A673 (cell line): ENCODE measurements at regions not wholly inside any gene's neighbourhood (a gene's known extent, or its start where the extent isn't known, plus 50 kb on each side); places are given as distances from the start of the nearest gene placed in this dataset.
"Not testable (repeated sequence)": the region's sequence is repeated elsewhere in the genome, so short reads cannot be mapped to it uniquely, and the experiment has no call there.

Source experiments
- BruUV-seq: library from RNA; stranded (reverse); fragments of 400-500 nt; replicated peaks from 2 replicates; lab custom pipeline; 2021; lab: Mats Ljungman, UMichigan
- CTCF ChIA-PET: fragments of 300-600 bp; sonication (Branson Sonifier 250); formaldehyde crosslinking; loops from one replicate; lab custom pipeline; 2022; ENCODE audit warnings: antibody characterized with exemption; lab: Charles Lee
- POLR2A ChIA-PET: fragments of 300-600 bp; sonication (Branson Sonifier 250); formaldehyde crosslinking; loops from one replicate; lab custom pipeline; 2022; ENCODE audit warnings: antibody characterized with exemption; ENCODE audit not compliant: low non-redundant PET; lab: Charles Lee
- DNase-seq: peaks from one replicate; pipeline ENCODE4 v3.0.0-alpha.2; 2015; ENCODE audit warnings: low spot score
- H3K27ac ChIP-seq: fragments of 200-600 bp; sonication (generic); 2 replicates; pipeline ENCODE4 v1.5.1; 2016; ENCODE audit warnings: mixed run types, low read depth, mild to moderate bottlenecking, mixed read lengths, antibody characterized with exemption, low read length; ENCODE audit not compliant: poor library complexity, severe bottlenecking
- H3K27me3 ChIP-seq: fragments of 200-600 bp; sonication (generic); replicated peaks from 2 replicates; pipeline ENCODE4 v1.6.1; 2017; ENCODE audit warnings: mixed run types, low read depth, mild to moderate bottlenecking, mixed read lengths, antibody characterized with exemption, low read length; ENCODE audit not compliant: insufficient read depth, poor library complexity
- H3K36me3 ChIP-seq: fragments of 200-600 bp; sonication (generic); 2 replicates; pipeline ENCODE4 v1.6.1; 2016; ENCODE audit warnings: mixed run types, mild to moderate bottlenecking, mixed read lengths, antibody characterized with exemption, low read length; ENCODE audit not compliant: insufficient read depth, poor library complexity, severe bottlenecking
- H3K4me1 ChIP-seq: fragments of 200-600 bp; sonication (generic); 2 replicates; pipeline ENCODE4 v1.6.1; 2017; ENCODE audit warnings: mixed run types, mild to moderate bottlenecking, mixed read lengths, antibody characterized with exemption, low read length; ENCODE audit not compliant: insufficient read depth, poor library complexity, severe bottlenecking
- H3K4me3 ChIP-seq: fragments of 200-600 bp; sonication (generic); 2 replicates; pipeline ENCODE4 v1.5.1; 2016; ENCODE audit warnings: low read depth, mixed run types, mild to moderate bottlenecking, mixed read lengths, low read length; ENCODE audit not compliant: poor library complexity, severe bottlenecking
- H3K9me3 ChIP-seq: fragments of 200-600 bp; sonication (generic); 2 replicates; pipeline ENCODE4 v1.6.1; 2016; ENCODE audit warnings: mixed run types, low read depth, mild to moderate bottlenecking, mixed read lengths, antibody characterized with exemption, low read length; ENCODE audit not compliant: poor library complexity, severe bottlenecking
- EZH2 ChIP-seq: fragments of 200-600 bp; sonication (generic); IDR thresholded peaks from 2 replicates; pipeline ENCODE4 v1.6.1; 2017; ENCODE audit warnings: borderline replicate concordance, low read depth, mild to moderate bottlenecking, mixed read lengths, antibody characterized with exemption, low read length; ENCODE audit not compliant: poor library complexity, severe bottlenecking
- intact Hi-C: fragments of 100-400 bp; cut with micrococcal nuclease; formaldehyde crosslinking; loops from one replicate; pipeline ENCODE4 v1.10.0; 2022; ENCODE audit not compliant: unreplicated experiment
- TF ChIP-seq, protein P1 (sequence below): fragments of 300-800, 200-600 bp; sonication (generic); conservative IDR thresholded peaks from 2 replicates; pipeline ENCODE4 v1.5.1; 2017; ENCODE audit warnings: low read depth, mild to moderate bottlenecking, antibody characterized with exemption, low read length, moderate library complexity, mixed read lengths

DNA sequence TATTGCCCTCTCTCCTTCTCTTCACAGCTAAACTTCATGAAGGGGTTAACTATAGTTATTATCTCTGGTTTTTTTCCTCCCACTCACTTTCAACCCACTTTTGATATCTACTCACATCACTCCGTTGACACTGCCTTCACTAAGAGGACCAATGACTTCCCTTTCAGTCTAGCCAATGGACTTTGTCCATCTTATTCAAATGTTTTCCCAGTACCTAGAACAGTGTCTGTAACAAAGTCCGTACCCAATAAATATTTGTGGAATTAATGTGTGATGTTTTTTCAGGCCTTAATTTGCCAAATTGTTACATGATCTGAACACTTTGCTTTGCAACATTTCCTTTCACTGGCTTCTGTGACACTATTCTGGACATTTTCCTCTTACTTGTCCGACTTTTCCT, 106.0 kb upstream of the AR start:
- Histone ChIP-seq H3K4me1 (no peaks in the 10 kb centered on the region), H3K27me3 (no peaks in the 10 kb centered on the region), H3K36me3 (no peaks in the 10 kb centered on the region), H3K27ac (no peak overlapping the region), H3K9me3 (peaks cover 12% of the 10 kb centered on the region), H3K4me3 (no peak overlapping the region)
- ChIA-PET CTCF (no interaction called here), POLR2A (no interaction called here)
- no peak for DNase-seq
- TF ChIP-seq, protein P1, sequence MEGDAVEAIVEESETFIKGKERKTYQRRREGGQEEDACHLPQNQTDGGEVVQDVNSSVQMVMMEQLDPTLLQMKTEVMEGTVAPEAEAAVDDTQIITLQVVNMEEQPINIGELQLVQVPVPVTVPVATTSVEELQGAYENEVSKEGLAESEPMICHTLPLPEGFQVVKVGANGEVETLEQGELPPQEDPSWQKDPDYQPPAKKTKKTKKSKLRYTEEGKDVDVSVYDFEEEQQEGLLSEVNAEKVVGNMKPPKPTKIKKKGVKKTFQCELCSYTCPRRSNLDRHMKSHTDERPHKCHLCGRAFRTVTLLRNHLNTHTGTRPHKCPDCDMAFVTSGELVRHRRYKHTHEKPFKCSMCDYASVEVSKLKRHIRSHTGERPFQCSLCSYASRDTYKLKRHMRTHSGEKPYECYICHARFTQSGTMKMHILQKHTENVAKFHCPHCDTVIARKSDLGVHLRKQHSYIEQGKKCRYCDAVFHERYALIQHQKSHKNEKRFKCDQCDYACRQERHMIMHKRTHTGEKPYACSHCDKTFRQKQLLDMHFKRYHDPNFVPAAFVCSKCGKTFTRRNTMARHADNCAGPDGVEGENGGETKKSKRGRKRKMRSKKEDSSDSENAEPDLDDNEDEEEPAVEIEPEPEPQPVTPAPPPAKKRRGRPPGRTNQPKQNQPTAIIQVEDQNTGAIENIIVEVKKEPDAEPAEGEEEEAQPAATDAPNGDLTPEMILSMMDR: no peak
- no peak for TF ChIP-seq EZH2
- intact Hi-C loops: no loop called here
- no TSS peak for BruUV-seq

GRCh38 chrX:67475259-67475658, 68.6 kb upstream of the AR start:
- intact Hi-C loops, DNase-seq, H3K9me3 ChIP-seq, H3K4me3 ChIP-seq, H3K27me3 ChIP-seq, POLR2A ChIA-PET, BruUV-seq, CTCF ChIA-PET, H3K4me1 ChIP-seq, H3K36me3 ChIP-seq, H3K27ac ChIP-seq: not testable (repeated sequence)

DNA sequence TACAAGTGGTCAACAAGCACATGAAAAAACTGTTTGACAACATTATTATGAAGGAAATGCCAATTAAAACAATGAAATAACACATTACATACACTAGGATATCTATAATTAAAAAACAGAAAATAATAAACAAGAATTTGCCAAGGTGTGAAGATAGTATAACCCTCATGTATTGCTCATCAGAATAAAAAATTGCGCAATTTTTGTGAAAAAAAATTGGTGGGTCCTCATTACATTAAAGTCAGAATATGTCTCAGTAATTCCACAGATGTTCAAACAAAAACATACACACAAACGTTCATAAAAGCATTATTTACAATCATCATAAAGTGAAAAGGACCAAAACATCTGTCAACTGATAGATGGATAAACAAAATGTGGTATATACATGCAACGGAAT, 63.0 kb upstream of the AR start:
- POLR2A ChIA-PET: no interaction called here
- no peak overlapping the region for H3K4me3 ChIP-seq

More for the DNA sequence above, 63.0 kb upstream of the AR start:
- no TSS peak for BruUV-seq
- Histone ChIP-seq H3K27me3 (no peaks in the 10 kb centered on the region), H3K9me3 (peaks cover 8% of the 10 kb centered on the region), H3K4me1 (no peaks in the 10 kb centered on the region), H3K27ac (no peak overlapping the region), H3K36me3 (no peaks in the 10 kb centered on the region)
- CTCF ChIA-PET: no interaction called here
- no peak for DNase-seq
- intact Hi-C loops: no loop called here
- no peak for TF ChIP-seq EZH2
- TF ChIP-seq, protein P1: no peak
